ENCODE measurements at regions not wholly inside any gene's neighbourhood (a gene's known extent, or its start where the extent isn't known, plus 50 kb on each side); places are given as distances from the start of the nearest gene placed in this dataset.
"Not testable (repeated sequence)": the region's sequence is repeated elsewhere in the genome, so short reads cannot be mapped to it uniquely, and the experiment has no call there.

DNA sequence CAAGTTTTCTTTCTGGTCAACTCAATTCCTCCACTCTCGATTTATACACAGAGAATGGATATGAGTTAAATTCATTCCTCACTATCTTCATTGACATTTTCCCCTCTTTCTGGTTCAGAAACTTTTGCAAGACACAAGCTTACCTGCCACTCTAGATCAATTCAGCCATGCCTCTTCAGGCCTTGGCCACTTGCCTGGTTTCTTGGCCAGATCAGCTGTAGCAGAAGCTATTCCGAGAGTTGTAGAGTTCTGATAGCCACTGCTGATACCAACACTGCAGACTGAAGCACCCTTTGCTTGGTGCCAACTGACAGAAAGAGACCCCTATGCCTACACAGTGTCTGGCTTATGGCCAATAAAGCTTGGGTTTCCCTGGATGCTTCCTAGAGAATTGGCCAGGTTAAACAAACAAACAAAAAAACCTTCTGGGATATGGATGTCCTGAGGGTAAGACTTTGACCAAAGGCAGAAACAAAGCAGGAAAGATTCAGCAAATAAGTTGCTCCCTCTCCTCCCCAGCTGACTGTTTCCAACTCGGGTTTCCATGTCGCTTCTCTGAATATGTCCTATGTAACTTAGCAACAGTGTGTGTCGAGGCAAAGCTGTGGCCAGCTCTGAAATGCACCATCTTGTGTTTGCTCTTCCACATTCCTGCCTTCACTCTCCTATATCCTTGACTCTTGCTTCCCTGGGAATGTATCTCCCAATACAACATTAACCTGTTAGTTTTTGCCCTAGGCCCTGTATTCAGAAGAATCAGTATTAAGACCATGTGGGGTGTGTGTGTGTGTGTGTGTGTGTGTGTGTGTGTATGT, 521.6 kb downstream of the EPHA3 start:
- DNase-seq (ENCODE audit: low read depth, low spot score), result no peak

DNA sequence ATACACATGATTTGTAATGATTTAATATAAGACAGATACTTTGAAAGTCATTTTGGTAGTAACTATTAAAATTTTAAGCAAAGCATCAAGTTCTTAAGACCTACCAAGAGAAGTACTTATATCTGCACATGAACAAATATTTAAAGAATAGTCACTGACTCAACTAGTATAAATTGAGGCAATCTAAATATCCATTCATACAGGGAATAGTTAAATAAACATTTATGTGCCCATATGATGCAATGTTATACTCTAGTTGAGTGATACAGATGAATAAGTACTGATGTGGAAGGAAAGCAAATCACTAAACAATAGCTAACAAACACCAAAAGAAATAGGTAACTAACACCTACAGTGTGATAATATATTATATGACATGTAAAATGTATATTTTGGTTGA, 527.7 kb downstream of the EPHA3 start:
- DNase-seq (ENCODE audit: low read depth, low spot score), result no peak

DNA sequence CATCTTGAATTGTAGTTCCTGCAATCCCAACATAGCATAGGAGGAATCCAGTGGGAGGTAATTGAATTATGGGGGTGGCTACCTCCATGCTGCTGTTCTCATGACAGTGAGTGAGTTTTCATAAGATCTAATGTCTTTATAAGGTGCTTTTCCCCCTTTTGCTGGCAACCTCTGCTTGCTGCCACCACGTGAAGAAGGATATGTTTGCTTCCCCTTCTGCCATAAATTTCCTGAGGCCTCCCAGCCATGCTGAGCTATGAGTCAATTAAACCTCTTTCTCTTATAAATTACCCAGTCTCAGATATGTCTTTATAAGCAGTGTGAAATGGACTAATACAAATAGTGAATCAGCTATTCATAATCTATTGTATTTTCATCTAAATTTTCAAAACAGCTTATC, 537.3 kb downstream of the EPHA3 start:
- no peak for DNase-seq (ENCODE audit: low read depth, low spot score)

DNA sequence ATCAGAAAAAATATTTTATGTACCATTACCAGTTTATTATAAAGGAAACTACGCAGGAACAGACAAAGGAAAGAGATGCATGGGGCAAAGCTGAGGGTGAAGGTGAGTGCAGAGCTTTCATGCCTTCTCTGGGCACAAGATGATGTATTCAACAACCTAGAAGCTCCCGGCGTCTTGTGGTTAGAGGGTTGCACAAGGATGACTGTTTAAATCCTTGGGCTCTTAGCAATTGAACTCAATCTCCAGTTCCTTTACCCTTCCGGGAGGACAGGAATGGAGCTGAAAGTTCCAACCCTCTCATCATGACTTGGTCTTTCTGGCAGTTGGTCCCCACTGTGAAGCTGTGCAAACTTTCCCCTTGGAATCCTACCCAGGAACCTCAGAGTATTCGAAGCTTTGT, 542.0 kb downstream of the EPHA3 start:
- DNase-seq (ENCODE audit: low read depth, low spot score), result no peak

DNA sequence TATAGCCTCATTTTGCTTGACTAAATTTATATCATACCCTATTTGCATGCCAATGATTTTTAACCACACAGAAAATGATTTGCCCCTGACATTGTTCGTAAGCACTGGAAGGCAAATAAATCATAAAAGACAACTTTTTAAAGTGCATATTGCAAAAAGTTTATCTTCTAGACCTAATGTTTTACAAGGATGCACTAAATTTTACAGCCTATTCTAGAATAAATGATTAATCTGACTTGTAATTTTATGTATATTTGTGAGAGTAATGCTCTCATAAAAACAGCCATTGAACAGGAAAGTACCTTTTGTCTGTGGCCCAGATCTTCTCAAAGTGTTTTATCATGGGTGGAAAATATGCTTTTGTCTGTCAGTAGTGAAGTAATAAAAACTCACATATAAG, 546.6 kb downstream of the EPHA3 start:
- no peak for DNase-seq (ENCODE audit: low read depth, low spot score)

DNA sequence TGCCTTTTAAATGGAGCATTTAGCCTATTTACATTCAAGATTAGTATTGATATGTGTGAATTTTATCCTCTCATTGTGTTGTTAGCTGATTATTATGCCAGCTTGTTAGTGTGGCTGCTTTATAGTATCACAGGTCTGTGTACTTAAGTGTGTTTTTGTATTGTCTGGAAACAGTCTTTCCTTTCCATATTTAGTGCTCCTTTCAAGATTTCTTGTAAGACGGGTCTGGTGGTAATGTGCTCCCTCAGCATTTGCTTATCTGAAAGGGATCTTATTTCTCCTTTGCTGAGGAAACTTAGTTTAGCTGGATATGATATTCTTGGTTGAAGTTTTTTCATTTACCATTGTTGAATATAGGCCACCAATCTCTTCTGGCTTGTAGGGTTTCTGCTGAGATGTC, 549.0 kb downstream of the EPHA3 start:
- DNase-seq (ENCODE audit: low read depth, low spot score), result no peak

DNA sequence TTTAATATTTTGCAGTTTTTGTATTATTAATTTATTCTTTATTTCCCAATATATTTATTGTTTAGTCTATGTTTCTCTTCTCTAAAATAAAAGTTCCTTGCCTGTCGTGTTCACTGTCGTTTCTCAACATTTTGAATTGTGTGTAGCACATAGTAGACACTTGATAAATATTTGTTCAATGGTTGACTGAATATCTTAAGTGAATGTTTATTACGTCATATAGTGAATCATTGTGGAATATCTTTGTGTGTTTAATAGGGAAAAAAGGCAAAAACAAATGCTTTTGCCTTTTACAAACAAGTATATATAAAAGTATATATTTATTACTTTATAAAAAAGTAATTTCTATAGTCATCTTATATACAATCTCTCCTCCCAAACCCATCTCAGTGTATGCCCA, 572.3 kb downstream of the EPHA3 start:
- DNase-seq (ENCODE audit: low read depth, low spot score), result no peak

DNA sequence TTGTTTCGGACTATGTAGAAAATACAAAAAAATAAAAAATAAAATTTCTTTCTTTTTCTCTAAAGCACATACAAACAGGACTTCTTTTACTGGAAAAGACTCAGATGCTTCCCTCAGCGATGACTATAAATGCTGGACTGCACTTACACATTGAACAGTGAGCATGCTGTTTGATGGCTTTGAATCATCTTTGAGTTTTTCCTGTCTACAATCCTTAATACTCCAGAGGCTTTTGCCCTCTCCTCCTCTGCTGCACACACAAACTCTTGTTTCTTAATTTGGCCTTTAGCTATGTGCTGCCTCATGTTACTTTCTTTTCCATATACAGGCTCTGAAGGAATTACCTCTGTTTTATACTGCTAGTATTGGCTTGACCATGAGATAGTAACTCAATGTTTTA, 575.1 kb downstream of the EPHA3 start:
- DNase-seq (ENCODE audit: low read depth, low spot score), result peak; percentile 13

DNA sequence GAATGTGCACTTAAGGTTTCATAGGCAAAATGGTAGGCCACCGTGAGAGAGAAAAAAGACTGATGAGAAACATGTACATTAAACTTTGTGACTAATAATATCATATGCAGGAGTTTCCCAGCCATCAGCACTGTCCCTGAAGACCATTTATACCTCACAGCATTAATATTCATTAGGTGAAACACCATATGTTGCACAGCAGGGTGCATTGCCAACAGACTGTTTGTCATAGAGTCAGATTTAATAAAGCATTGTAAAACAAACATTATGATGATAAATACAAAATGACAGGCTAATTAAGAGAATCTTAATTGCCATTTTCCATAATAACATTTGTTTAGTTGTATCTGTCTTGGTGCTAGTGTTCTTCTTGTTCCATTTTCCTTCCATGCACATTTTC, 578.3 kb downstream of the EPHA3 start:
- DNase-seq (ENCODE audit: low read depth, low spot score), result no peak

DNA sequence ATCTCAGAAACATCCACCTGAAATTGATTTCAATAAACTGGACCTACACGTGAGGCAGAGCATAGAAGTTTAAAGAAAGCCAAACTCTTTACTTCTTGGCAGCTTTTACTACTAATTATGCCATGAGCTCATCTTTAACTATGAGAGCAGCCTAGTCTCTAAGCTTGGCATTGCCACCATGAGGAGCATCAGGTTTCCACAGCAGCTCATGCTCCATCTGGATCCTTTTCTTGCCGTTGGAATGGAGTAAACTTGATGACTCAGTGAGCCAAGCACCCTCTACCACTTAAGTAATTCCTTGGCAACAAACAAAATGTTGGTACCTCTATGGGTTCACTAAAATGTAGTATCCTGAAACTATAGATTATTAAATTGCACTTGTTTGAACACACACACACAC, 583.2 kb downstream of the EPHA3 start:
- no peak for DNase-seq (ENCODE audit: low read depth, low spot score)

DNA sequence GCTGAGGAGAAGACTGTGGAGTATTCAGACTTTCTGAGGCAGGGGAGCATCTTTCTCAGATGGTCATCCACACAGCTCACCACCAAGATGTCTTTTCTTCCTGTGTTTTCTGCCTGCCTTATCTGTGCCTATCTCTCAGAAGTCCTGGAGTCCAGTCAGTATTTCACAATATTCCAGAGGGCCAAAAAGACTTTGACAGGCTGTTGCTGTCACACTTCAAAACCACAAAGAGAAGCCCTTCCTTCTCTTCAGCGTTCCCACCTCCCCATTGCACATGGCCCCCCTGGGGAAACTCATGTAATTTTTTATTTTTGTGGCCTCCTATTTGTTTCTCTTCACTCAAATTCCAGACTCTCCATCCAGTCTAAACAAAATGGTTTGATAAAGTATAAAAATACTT, 585.2 kb downstream of the EPHA3 start:
- DNase-seq (ENCODE audit: low read depth, low spot score), result no peak

DNA sequence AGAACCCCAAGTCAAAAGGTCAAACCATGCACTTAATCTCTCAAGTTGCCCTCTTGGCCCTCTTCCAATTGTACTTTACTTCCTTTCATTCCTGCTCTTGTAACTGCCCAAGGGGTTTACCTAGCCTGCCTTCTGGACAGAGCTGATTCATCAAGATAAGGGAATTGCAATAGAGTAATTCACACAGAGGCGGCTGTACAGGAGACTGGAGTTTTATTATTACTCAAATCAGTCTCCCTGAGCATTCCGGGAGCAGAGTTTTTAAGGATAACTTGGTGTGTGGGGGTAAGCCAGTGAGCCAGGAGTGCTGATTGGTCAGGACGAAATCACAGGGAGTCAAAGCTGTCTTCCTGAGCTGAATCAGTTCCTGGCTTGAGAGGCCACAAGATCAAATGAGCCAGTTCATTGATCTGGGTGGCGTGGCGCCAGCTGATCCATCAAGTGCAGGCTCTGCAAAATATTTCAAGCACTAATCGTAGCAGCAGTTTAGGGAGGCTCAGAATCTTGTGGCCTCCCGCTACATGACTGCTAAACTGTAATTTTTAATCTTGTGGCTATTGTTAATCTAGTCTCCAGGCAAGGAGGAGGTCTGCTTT, 590.0 kb downstream of the EPHA3 start:
- no peak for DNase-seq (ENCODE audit: low read depth, low spot score)

DNA sequence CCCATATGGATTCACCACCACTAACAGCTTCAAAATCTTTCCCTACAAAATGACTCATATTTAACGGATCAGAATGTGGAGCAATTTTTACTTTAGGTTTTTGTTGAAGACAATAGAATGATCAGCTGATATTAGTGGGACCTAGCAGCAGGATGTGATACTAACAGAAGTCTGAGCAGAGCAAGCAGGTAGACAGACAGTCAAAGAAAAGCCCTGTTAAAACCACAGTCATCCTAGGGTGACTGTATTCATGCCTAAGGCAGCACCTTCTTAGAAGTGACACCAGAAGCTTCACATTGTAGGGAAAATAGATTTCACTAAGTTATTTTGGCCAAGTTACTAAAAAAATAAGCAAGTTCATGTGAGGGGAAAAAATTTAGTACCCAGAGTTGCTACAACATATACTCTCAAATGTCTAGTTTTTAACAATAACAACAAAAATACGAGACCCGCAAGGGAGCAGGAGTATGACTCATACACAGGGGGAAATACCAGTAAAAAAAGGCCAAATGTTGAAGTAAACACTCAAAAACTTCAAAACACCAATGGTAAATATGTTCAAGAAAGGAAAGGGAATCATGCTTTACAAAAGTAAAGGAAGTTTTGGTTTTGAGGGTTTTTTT, 590.9 kb downstream of the EPHA3 start:
- no peak for DNase-seq (ENCODE audit: low read depth, low spot score)

DNA sequence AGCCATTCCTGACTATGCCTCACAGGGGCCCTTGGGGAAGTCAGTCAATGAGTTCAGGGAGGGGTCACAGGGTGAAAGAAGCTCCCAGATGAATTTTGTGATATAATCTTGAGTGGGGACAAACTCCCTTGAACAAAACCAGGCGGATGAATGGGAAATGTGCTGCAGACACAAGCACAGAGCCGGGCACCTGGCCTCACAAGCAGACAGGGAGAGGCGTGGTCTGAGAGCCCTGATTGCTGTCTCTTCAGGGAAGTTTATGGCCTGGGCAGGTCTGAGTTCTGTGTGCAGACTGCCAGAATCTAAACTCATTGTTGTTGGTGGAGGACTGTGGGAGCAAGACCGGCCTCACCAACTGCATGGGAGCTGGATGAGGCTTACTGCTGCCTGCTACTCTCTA, 591.8 kb downstream of the EPHA3 start:
- DNase-seq (ENCODE audit: low read depth, low spot score), result no peak

DNA sequence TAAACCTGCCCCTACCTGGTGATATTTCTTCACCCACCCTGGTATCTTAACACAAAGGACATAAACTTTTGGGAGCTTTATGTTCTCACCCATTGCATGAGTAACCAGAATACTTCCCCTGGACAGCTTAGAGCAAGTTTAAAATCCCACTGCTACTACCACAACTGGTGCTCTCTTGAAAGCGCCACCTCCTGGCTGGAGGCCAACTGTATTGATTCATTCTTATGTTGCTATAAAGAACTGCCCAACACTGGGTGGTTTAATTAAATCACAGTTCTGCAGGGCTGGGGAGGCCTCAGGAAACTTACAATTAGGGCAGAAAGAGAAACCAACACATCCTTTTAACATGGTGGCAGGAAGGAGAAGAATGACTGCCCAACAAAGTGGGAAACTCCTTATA, 592.4 kb downstream of the EPHA3 start:
- no peak for DNase-seq (ENCODE audit: low read depth, low spot score)

DNA sequence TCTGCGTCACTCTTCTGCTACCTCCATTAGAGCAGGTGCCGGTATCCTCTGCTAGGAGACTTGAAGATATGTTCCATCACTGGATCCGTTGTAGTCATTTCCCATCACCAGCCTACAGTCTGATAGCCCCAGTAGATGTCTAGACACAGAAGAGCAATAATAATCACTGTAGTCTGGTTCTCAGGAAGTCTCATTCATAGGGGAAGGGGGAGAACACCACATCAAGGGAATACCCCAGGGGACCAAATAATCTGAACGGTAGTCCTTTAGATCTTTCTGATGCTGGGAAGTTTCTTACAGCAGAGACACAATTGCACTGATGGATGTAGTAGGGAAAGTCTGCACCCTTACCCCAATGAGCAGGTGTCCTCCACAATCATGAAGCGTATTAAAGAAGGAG, 595.0 kb downstream of the EPHA3 start:
- DNase-seq (ENCODE audit: low read depth, low spot score), result no peak

DNA sequence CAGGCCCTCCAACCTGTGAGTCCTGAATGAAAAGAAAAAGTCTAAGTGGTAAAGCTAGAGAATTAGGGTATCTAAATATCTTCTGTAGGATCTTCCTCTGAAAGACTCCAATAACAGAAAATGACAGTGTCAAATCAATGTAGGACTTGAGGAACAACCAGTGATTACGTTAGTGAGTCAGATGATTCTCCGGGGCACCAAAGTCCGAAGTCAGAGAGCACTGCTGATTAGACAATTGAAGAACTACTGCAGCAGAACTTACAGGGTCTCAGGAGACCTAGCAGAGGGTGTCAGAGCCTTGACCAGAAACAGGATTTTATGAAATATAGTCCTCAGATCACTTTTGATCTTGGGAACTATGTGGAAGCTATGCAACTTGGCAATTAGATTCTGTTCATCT, 605.8 kb downstream of the EPHA3 start:
- no peak for DNase-seq (ENCODE audit: low read depth, low spot score)

DNA sequence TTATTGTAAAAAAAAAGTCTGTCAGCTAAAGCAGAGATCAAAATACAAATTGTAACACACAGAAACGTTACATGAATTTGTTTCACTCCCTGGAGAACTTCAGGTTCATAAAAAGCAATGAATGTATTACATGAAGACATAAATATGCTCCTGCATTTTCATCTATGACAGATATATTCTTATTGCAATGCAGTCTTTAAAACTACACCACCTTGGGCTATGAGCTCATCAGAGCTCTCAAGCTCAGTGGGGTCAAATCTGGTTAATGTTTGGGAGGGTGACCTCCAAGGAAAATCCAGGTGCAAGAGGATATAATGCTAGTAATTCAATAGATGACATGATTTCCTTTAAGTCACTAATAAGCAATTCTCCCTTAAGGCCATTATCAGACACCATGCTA, 606.8 kb downstream of the EPHA3 start:
- DNase-seq (ENCODE audit: low read depth, low spot score), result no peak

DNA sequence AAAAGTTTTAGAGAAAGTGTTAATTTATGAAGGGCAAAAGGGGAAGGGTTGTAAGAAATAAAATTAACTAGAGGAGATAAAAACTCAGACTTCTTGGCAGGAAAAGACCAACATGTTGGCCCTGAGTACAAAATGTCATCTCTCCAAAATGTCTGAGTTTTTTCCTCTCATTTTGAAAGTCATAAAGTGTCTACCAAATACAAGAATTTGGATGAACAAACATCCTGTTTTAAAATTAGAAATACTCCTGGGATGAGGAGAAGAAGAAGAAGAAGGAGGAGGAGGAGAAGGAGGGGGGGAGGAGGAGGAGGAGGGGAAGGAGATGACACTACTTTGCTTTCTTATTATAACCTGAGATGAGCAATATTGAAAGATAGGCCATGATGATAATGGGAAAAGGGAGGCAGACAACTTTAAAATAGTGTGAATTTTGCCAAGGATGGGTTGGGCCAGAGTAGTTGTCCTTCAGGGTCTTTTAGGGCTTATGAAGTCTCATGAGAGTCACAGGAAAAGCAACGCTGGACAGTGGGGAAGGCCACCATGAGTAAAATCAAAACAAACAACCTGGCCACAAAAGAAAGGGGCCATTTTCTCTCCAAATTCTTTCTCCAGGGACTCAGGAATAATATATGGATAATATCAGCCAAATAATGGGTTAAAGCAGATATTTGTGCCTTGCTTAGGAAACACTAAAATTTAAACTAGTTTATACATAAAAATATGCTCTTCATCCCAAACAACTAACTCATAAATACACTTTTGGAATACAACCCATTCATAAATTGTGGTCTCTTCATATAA, 632.9 kb downstream of the EPHA3 start:
- DNase-seq (ENCODE audit: low read depth, low spot score), result no peak

DNA sequence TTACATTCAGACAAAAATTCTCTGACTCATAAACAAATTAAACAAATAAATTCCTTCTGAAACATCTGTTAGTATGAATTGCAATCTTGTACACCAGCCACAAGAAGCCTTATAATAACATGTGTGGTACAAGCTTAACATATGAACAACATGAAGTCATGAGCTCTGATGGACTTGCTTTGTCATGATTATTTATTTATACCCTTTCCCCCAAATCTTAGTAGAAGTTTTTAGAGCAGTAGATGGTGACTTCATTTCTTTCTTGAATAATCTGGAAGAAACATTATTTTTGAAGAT, 633.4 kb downstream of the EPHA3 start:
- DNase-seq (ENCODE audit: low read depth, low spot score), result no peak

DNA sequence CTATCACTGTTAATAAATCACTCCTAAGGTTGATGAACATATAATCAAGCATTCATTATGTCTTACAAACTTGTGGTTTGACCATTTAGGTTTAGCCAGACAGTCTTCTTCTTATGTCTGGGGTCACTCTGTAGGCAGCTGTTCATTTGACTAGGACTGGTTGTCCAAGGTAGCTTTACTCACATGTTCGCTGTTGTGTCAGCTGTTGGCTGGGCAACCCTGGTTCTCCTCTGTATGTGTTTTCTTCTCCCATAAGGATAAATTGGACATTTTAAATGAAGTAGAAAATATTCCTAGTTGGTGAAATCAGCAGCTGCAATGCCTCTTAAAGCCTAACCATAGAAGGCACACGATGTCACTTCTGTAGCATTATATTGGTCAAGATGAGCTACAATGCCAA, 635.1 kb downstream of the EPHA3 start:
- DNase-seq (ENCODE audit: low read depth, low spot score), result no peak

DNA sequence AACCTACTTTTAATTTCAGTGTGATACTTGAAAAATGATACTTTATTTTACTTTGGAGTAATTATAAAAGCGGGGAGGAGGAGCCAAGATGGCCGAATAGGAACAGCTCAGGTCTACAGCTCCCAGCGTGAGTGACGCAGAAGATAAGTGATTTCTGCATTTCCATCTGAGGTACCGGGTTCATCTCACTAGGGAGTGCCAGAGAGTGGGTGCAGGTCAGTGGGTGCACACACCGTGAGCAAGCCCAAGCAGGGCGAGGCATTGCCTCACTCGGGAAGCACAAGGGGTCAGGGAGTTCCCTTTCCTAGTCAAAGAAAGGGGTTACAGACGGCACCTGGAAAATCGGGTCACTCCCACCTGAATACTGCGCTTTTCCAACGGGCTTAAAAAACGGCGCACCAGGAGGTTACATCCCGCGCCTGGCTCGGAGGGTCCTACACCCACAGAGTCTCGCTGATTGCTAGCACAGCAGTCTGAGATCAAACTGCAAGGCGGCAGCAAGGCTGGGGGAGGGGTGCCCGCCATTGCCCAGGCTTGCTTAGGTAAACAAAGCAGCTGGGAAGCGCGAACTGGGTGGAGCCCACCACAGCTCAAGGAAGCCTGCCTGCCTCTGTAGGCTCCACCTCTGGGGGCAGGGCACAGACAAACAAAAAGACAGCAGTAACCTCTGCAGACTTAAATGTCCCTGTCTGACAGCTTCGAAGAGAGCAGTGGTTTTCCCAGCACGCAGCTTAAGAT, 640.3 kb downstream of the EPHA3 start:
- not testable (repeated sequence) for DNase-seq (ENCODE audit: low read depth, low spot score)
